ENCODE measurements at regions not wholly inside any gene's neighbourhood (a gene's known extent, or its start where the extent isn't known, plus 50 kb on each side); places are given as distances from the start of the nearest gene placed in this dataset.

- Histone ChIP-seq H2BK15ac (ENCODE audit: low read depth, low read length) (0 out of 3 replicates have a peak overlapping the region, but pooled peaks have one; percentile 21), H3K9me1 (ENCODE audit: insufficient read depth, low read length) (no peaks in the 10 kb centered on the region), H2AK9ac (replicated peaks; ENCODE audit: low read depth, low read length, poor library complexity) (no peak overlapping the region), H3K4me3 (ENCODE audit: insufficient read depth, low read depth, low read length) (no peak overlapping the region), H3K4me1 (ENCODE audit: control insufficient read depth, insufficient read depth, low read length) (0 out of 2 replicates have a peak, but pooled peaks cover 3% of the 10 kb centered on the region), H3K27ac (ENCODE audit: insufficient read depth, low read length) (no peak overlapping the region), H2AK5ac (ENCODE audit: low read depth, low read length) (peak overlapping the region; percentile 72; the same call in 1 of the 2 replicates), H4K5ac (ENCODE audit: low read depth, low read length) (no peak overlapping the region), H2BK5ac (ENCODE audit: low read depth, low read length, poor library complexity, severe bottlenecking) (no peak overlapping the region), H2BK120ac (ENCODE audit: low read depth, low read length) (no peak overlapping the region), H4K20me1 (ENCODE audit: insufficient read depth, low read length) (no peaks in the 10 kb centered on the region), H3K27me3 (ENCODE audit: control insufficient read depth, insufficient read depth, low read length) (no peaks in the 10 kb centered on the region), H3K36me3 (ENCODE audit: control insufficient read depth, insufficient read depth, low read length) (no peaks in the 10 kb centered on the region), H2AFZ (replicated peaks; ENCODE audit: low read length, poor library complexity) (no peak overlapping the region), H3K14ac (replicated peaks; ENCODE audit: low read depth, low read length) (no peak overlapping the region), H3K79me1 (ENCODE audit: low read depth in 1 of 2, low read length in 2 of 2) (no peaks in the 10 kb centered on the region), H3K23ac (ENCODE audit: low read depth, low read length) (no peak overlapping the region), H3K4ac (ENCODE audit: low read depth, low read length) (no peak overlapping the region; the same call in none of the 2 replicates), H3K56ac (ENCODE audit: extremely low read depth, insufficient read depth, low read length) (no peak overlapping the region), H4K91ac (ENCODE audit: insufficient read depth, low read depth, low read length) (no peak overlapping the region), H4K8ac (ENCODE audit: low read depth in 2 of 2, low read length in 2 of 2) (no peak overlapping the region), H3K18ac (ENCODE audit: low read depth, low read length) (no peak overlapping the region), H3K4me2 (ENCODE audit: low read depth, low read length) (no peak overlapping the region), H2BK20ac (ENCODE audit: low read depth, low read length) (no peak overlapping the region; the same call in 1 of the 2 replicates), H3K9ac (ENCODE audit: low read depth, low read length) (no peak overlapping the region), H3K9me3 (ENCODE audit: control insufficient read depth, insufficient read depth, low read length) (no peaks in the 10 kb centered on the region)
- POLR2A ChIA-PET (ENCODE audit: unreplicated experiment): no interaction called here
- CTCF ChIA-PET: no interaction called here
- dilution Hi-C loops (cut with HindIII; ENCODE audit: low sequenced_read_pairs, unreplicated experiment): no loop called here
- TF ChIP-seq POLR2A (IDR thresholded peaks at IDR 0.05; ENCODE audit: low read depth, low read length) (no peak), FOS (IDR thresholded peaks at IDR 0.05; ENCODE audit: low read depth, low read length) (no peak), MXI1 (IDR thresholded peaks at IDR 0.05; ENCODE audit: borderline replicate concordance, low read depth, low read length) (no peak), CTCF (conservative IDR thresholded peaks at IDR 0.05; ENCODE audit: low read depth, low read length) (no peak), CEBPB (IDR thresholded peaks at IDR 0.05; ENCODE audit: low read depth, low read length) (no peak), SMC3 (IDR thresholded peaks at IDR 0.05; ENCODE audit: low read depth, low read length) (no peak), RCOR1 (IDR thresholded peaks at IDR 0.05; ENCODE audit: insufficient replicate concordance, low read length) (no peak), RAD21 (IDR thresholded peaks at IDR 0.05; ENCODE audit: low read length) (no peak), RFX5 (IDR thresholded peaks at IDR 0.05; ENCODE audit: low read depth, low read length) (no peak), BHLHE40 (IDR thresholded peaks at IDR 0.05; ENCODE audit: low read depth, low read length) (no peak), USF2 (IDR thresholded peaks at IDR 0.05; ENCODE audit: low read depth, low read length) (no peak), MAFK (IDR thresholded peaks at IDR 0.05; ENCODE audit: low read depth, low read length) (no peak), MAZ (IDR thresholded peaks at IDR 0.05; ENCODE audit: borderline replicate concordance, low read depth, low read length) (no peak), CHD1 (IDR thresholded peaks at IDR 0.05; ENCODE audit: low read depth, low read length) (no peak), NFE2L2 (IDR thresholded peaks at IDR 0.05; ENCODE audit: low read depth, low read length) (no peak)
- TF ChIP-seq, protein P1, sequence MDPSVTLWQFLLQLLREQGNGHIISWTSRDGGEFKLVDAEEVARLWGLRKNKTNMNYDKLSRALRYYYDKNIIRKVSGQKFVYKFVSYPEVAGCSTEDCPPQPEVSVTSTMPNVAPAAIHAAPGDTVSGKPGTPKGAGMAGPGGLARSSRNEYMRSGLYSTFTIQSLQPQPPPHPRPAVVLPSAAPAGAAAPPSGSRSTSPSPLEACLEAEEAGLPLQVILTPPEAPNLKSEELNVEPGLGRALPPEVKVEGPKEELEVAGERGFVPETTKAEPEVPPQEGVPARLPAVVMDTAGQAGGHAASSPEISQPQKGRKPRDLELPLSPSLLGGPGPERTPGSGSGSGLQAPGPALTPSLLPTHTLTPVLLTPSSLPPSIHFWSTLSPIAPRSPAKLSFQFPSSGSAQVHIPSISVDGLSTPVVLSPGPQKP (IDR thresholded peaks at IDR 0.05; ENCODE audit: borderline replicate concordance, low read depth, low read length): no peak
- ATAC-seq (ENCODE audit: low read depth): no peak
- in situ Hi-C loops (cut with MboI; ENCODE audit: low sequenced_read_pairs): no loop called here
- BruUV-seq (replicated peaks): no TSS peak
- WGBS, 2 experiments (ENCODE audit: extremely low coverage in 2 of 2, insufficient read length in 1 of 2): 100% methylated on average over 2 of the region's 8 CpGs; no CpG with 5 or more reads in 1 of the 2 experiments
- intact Hi-C loops (cut with micrococcal nuclease): no loop called here
- no peak for DNase-seq
Measured at GRCh38 chr1:8145545-8146202, 119.6 kb upstream of the ERRFI1 start.
